WTC11 (cell line): ENCODE measurements at regions not wholly inside any gene's neighbourhood (a gene's known extent, or its start where the extent isn't known, plus 50 kb on each side); places are given as distances from the start of the nearest gene placed in this dataset.

Source experiments
- ATAC-seq: fragments of 200-7000 bp; cut with Tn5 transposase; 2 replicates; pipeline ENCODE4 v1.10.0; 2021; ENCODE audit warnings: mild to moderate bottlenecking, moderate library complexity
- CTCF ChIA-PET: fragments of 300-600 bp; sonication (Branson Sonifier 250); formaldehyde crosslinking; loops from one replicate; lab custom pipeline; 2021; ENCODE audit warnings: antibody characterized with exemption; lab: Charles Lee
- POLR2A ChIA-PET: fragments of 350-600 bp; sonication (Branson Sonifier 250); formaldehyde crosslinking; loops from one replicate; lab custom pipeline; 2021; ENCODE audit warnings: antibody characterized with exemption; lab: Charles Lee
- DNase-seq: peaks from one replicate; pipeline ENCODE4 v3.0.0; 2021; ENCODE audit warnings: low spot score
- H3K27ac Mint-ChIP-seq: 2 replicates; pipeline ENCODE4 v1.8.0; 2021; ENCODE audit warnings: mixed read lengths
- H3K27me3 Mint-ChIP-seq: 2 replicates; pipeline ENCODE4 v1.8.0; 2021; ENCODE audit warnings: low read depth, mild to moderate bottlenecking, moderate library complexity, mixed read lengths
- H3K36me3 Mint-ChIP-seq: 2 replicates; pipeline ENCODE4 v1.8.0; 2021; ENCODE audit warnings: mixed read lengths
- H3K4me1 Mint-ChIP-seq: 2 replicates; pipeline ENCODE4 v1.8.0; 2022; ENCODE audit warnings: mixed read lengths
- H3K4me3 Mint-ChIP-seq: 2 replicates; pipeline ENCODE4 v1.8.0; 2021; ENCODE audit warnings: mild to moderate bottlenecking, moderate library complexity, mixed read lengths
- H3K9me3 Mint-ChIP-seq: 2 replicates; pipeline ENCODE4 v1.8.0; 2021; ENCODE audit warnings: mixed read lengths
- CBFB ChIP-seq: sonication (generic); formaldehyde crosslinking; IDR thresholded peaks from 2 replicates; pipeline ENCODE4 v1.8.1; 2022; ENCODE audit warnings: mild to moderate bottlenecking, low read depth, missing genetic modification reagents
- CREB1 ChIP-seq: sonication (generic); formaldehyde crosslinking; IDR thresholded peaks from 2 replicates; pipeline ENCODE4 v1.8.0; 2023; ENCODE audit warnings: mild to moderate bottlenecking, missing genetic modification reagents
- EMX1 ChIP-seq: fragments of 250-450 bp; sonication (Bioruptor Pico); IDR thresholded peaks from 2 replicates; pipeline ENCODE4 v1.8.0; 2021; ENCODE audit warnings: mild to moderate bottlenecking
- FOXK1 ChIP-seq: sonication (generic); formaldehyde crosslinking; IDR thresholded peaks from 2 replicates; pipeline ENCODE4 v1.8.0; 2022; ENCODE audit warnings: mild to moderate bottlenecking, moderate library complexity, missing genetic modification reagents
- IRF1 ChIP-seq: sonication (generic); formaldehyde crosslinking; IDR thresholded peaks from 2 replicates; pipeline ENCODE4 v1.8.0; 2023; ENCODE audit warnings: missing genetic modification reagents
- NFYB ChIP-seq: sonication (generic); formaldehyde crosslinking; conservative IDR thresholded peaks from 2 replicates; pipeline ENCODE4 v1.8.0; 2022; ENCODE audit warnings: low read depth, missing genetic modification reagents
- RELA ChIP-seq: sonication (generic); formaldehyde crosslinking; IDR thresholded peaks from 2 replicates; pipeline ENCODE4 v1.8.1; 2022; ENCODE audit warnings: missing genetic modification reagents, mild to moderate bottlenecking, borderline replicate concordance
- SMAD4 ChIP-seq: sonication (generic); formaldehyde crosslinking; IDR thresholded peaks from 2 replicates; pipeline ENCODE4 v1.8.0; 2022; ENCODE audit warnings: mild to moderate bottlenecking, missing genetic modification reagents
- TCF7 ChIP-seq: sonication (generic); formaldehyde crosslinking; IDR thresholded peaks from 2 replicates; pipeline ENCODE4 v1.8.0; 2022; ENCODE audit warnings: mild to moderate bottlenecking, low read depth, missing genetic modification reagents, moderate library complexity
- TEAD4 ChIP-seq: sonication (generic); formaldehyde crosslinking; IDR thresholded peaks from 2 replicates; pipeline ENCODE4 v1.8.0; 2022; ENCODE audit warnings: mild to moderate bottlenecking, missing genetic modification reagents
- ZNF138 ChIP-seq: sonication (generic); formaldehyde crosslinking; conservative IDR thresholded peaks from 2 replicates; pipeline ENCODE4 v1.8.1; 2022; ENCODE audit warnings: mild to moderate bottlenecking, moderate library complexity, missing genetic modification reagents
- ZNF416 ChIP-seq: fragments of 250-450 bp; sonication (Bioruptor Pico); IDR thresholded peaks from 2 replicates; pipeline ENCODE4 v1.9.0; 2021; ENCODE audit warnings: mild to moderate bottlenecking, inconsistent platforms
- ZNF512 ChIP-seq: sonication (generic); formaldehyde crosslinking; IDR thresholded peaks from 2 replicates; pipeline ENCODE4 v1.8.1; 2022; ENCODE audit warnings: missing genetic modification reagents, borderline replicate concordance
- TF ChIP-seq, protein P1 (sequence below): sonication (generic); formaldehyde crosslinking; IDR thresholded peaks from 2 replicates; pipeline ENCODE4 v1.8.1; 2022; ENCODE audit warnings: mild to moderate bottlenecking, moderate library complexity, missing genetic modification reagents
- TF ChIP-seq, protein P2 (sequence below): fragments of 250-450 bp; sonication (Bioruptor Pico); IDR thresholded peaks from 2 replicates; pipeline ENCODE4 v1.8.0; 2021; ENCODE audit warnings: mild to moderate bottlenecking
- TF ChIP-seq, protein P3 (sequence below): sonication (generic); formaldehyde crosslinking; IDR thresholded peaks from 2 replicates; pipeline ENCODE4 v1.8.1; 2023; ENCODE audit warnings: mild to moderate bottlenecking, moderate library complexity, missing genetic modification reagents
- TF ChIP-seq, protein P4 (sequence below): sonication (generic); formaldehyde crosslinking; IDR thresholded peaks from 2 replicates; pipeline ENCODE4 v1.8.0; 2022; ENCODE audit warnings: missing genetic modification reagents

DNA sequence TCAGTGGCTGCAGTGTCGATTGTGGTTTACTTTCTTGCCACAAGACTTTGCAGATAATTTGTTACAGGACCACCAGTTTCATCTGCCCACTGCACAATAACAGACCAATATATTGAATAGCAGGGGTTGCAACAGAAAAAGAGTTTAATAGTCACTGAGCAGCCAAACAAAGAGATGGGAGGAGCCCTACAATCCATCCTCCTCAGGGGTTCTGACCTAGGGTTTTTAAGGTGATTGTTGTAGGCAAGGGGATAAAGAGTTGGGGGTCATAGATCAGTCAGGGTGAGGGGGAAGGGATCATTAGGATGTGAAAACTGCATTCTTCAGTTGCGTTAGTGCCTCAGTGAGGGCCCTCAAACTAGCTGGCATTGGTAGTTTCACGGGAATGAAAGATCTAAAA lies 110.7 kb upstream of the OLFM3 start (continued):
- no peak for TF ChIP-seq ZNF512 (CRISPR knock-in tag)
- TF ChIP-seq, protein P1, sequence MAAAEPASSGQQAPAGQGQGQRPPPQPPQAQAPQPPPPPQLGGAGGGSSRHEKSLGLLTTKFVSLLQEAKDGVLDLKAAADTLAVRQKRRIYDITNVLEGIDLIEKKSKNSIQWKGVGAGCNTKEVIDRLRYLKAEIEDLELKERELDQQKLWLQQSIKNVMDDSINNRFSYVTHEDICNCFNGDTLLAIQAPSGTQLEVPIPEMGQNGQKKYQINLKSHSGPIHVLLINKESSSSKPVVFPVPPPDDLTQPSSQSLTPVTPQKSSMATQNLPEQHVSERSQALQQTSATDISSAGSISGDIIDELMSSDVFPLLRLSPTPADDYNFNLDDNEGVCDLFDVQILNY = no peak
- no peak for TF ChIP-seq EMX1 (CRISPR knock-in tag)
- TF ChIP-seq, protein P2, sequence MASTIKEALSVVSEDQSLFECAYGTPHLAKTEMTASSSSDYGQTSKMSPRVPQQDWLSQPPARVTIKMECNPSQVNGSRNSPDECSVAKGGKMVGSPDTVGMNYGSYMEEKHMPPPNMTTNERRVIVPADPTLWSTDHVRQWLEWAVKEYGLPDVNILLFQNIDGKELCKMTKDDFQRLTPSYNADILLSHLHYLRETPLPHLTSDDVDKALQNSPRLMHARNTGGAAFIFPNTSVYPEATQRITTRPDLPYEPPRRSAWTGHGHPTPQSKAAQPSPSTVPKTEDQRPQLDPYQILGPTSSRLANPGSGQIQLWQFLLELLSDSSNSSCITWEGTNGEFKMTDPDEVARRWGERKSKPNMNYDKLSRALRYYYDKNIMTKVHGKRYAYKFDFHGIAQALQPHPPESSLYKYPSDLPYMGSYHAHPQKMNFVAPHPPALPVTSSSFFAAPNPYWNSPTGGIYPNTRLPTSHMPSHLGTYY (CRISPR knock-in tag) = no peak
- TF ChIP-seq, protein P3, sequence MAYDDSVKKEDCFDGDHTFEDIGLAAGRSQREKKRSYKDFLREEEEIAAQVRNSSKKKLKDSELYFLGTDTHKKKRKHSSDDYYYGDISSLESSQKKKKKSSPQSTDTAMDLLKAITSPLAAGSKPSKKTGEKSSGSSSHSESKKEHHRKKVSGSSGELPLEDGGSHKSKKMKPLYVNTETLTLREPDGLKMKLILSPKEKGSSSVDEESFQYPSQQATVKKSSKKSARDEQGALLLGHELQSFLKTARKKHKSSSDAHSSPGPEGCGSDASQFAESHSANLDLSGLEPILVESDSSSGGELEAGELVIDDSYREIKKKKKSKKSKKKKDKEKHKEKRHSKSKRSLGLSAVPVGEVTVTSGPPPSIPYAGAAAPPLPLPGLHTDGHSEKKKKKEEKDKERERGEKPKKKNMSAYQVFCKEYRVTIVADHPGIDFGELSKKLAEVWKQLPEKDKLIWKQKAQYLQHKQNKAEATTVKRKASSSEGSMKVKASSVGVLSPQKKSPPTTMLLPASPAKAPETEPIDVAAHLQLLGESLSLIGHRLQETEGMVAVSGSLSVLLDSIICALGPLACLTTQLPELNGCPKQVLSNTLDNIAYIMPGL (CRISPR knock-in tag) = no peak
- no peak for TF ChIP-seq CREB1 (CRISPR knock-in tag)

- DNase-seq = no peak
- TF ChIP-seq CREB1 (CRISPR knock-in tag) (no peak), SMAD4 (CRISPR knock-in tag) (no peak), TCF7 (CRISPR knock-in tag) (no peak), ZNF512 (CRISPR knock-in tag) (no peak)
- TF ChIP-seq, all 79 proteins: peak for 0
- peaks cover 44% of the 10 kb centered on the region for H3K4me1 Mint-ChIP-seq
- H3K9me3 Mint-ChIP-seq = peaks cover 23% of the 10 kb centered on the region
- H3K36me3 Mint-ChIP-seq = peaks cover 20% of the 10 kb centered on the region
- ChIA-PET CTCF (no interaction called here), POLR2A (no interaction called here)
- ATAC-seq = no peak
- H3K27ac Mint-ChIP-seq = no peak overlapping the region
- peaks cover 51% of the 10 kb centered on the region for H3K27me3 Mint-ChIP-seq
- H3K4me3 Mint-ChIP-seq = no peak overlapping the region
These were observed 109.3 kb upstream of the OLFM3 start for GRCh38 chr1:102105931-102106550.

GRCh38 chr1:102103646-102104045 lies 106.9 kb upstream of the OLFM3 start:
- ChIA-PET POLR2A (no interaction called here), CTCF (no interaction called here)
- no peak for DNase-seq
- Mint-ChIP-seq H3K27ac (no peak overlapping the region), H3K36me3 (peaks cover 3% of the 10 kb centered on the region; the same call in 1 of the 2 replicates), H3K27me3 (peaks cover 32% of the 10 kb centered on the region), H3K4me3 (no peak overlapping the region), H3K4me1 (peaks cover 60% of the 10 kb centered on the region), H3K9me3 (peaks cover 15% of the 10 kb centered on the region)
- no peak for ATAC-seq
- no peak for TF ChIP-seq FOXK1 (CRISPR knock-in tag)
- no peak for TF ChIP-seq RELA (CRISPR knock-in tag)
- no peak for TF ChIP-seq TEAD4 (CRISPR knock-in tag)
- TF ChIP-seq CBFB (CRISPR knock-in tag) = no peak
- no peak for TF ChIP-seq ZNF416 (CRISPR knock-in tag)
- TF ChIP-seq, protein P4, sequence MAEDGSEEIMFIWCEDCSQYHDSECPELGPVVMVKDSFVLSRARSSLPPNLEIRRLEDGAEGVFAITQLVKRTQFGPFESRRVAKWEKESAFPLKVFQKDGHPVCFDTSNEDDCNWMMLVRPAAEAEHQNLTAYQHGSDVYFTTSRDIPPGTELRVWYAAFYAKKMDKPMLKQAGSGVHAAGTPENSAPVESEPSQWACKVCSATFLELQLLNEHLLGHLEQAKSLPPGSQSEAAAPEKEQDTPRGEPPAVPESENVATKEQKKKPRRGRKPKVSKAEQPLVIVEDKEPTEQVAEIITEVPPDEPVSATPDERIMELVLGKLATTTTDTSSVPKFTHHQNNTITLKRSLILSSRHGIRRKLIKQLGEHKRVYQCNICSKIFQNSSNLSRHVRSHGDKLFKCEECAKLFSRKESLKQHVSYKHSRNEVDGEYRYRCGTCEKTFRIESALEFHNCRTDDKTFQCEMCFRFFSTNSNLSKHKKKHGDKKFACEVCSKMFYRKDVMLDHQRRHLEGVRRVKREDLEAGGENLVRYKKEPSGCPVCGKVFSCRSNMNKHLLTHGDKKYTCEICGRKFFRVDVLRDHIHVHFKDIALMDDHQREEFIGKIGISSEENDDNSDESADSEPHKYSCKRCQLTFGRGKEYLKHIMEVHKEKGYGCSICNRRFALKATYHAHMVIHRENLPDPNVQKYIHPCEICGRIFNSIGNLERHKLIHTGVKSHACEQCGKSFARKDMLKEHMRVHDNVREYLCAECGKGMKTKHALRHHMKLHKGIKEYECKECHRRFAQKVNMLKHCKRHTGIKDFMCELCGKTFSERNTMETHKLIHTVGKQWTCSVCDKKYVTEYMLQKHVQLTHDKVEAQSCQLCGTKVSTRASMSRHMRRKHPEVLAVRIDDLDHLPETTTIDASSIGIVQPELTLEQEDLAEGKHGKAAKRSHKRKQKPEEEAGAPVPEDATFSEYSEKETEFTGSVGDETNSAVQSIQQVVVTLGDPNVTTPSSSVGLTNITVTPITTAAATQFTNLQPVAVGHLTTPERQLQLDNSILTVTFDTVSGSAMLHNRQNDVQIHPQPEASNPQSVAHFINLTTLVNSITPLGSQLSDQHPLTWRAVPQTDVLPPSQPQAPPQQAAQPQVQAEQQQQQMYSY (CRISPR knock-in tag) = no peak
- TF ChIP-seq NFYB (CRISPR knock-in tag) = no peak
- TF ChIP-seq ZNF138 = no peak
- TF ChIP-seq IRF1 (CRISPR knock-in tag) = no peak
- TF ChIP-seq, protein P2 (CRISPR knock-in tag) = no peak
